Right atrium auricular region (tissue), 2 donors: ENCODE measurements at regions not wholly inside any gene's neighbourhood (a gene's known extent, or its start where the extent isn't known, plus 50 kb on each side); places are given as distances from the start of the nearest gene placed in this dataset.
"Not testable (repeated sequence)": the region's sequence is repeated elsewhere in the genome, so short reads cannot be mapped to it uniquely, and the experiment has no call there.

Source experiments
- DNase-seq: peaks from one replicate; pipeline ENCODE4 v3.0.0-alpha.2; 2019; ENCODE audit warnings: low spot score
- H3K27ac ChIP-seq, 2 donors: fragments of 200-600 bp; sonication (generic); 1 replicate in 1 of 2; 2 replicates in 1 of 2; pipeline ENCODE4 v1.5.1; 2016 to 2019
- H3K27me3 ChIP-seq, 2 donors: fragments of 200-600 bp; sonication (generic); one replicate each; pipeline versions ENCODE4 v1.5.1 to v1.6.0; 2017 to 2019
- H3K36me3 ChIP-seq: fragments of 200-600 bp; sonication (generic); one replicate; pipeline ENCODE4 v1.5.1; 2016
- H3K4me1 ChIP-seq, 2 donors: fragments of 200-600 bp; sonication (generic); one replicate each; pipeline versions ENCODE4 v1.5.1 to v1.6.0; 2017 to 2019
- H3K4me3 ChIP-seq, 2 donors: fragments of 200-600 bp; sonication (generic); 1 replicate in 1 of 2; 2 replicates in 1 of 2; pipeline ENCODE4 v1.5.1; 2017 to 2019; ENCODE audit warnings: mild to moderate bottlenecking in 1 of 2, moderate library complexity in 1 of 2
- H3K9me3 ChIP-seq, 2 donors: fragments of 200-600 bp; sonication (generic); one replicate each; pipeline ENCODE4 v1.5.1; 2019
- TF ChIP-seq, protein P1 (sequence below), 2 donors: fragments of 200-600 bp; sonication (generic); IDR thresholded peaks; one replicate each; pipeline ENCODE4 v1.5.1; 2019; ENCODE audit warnings: antibody characterized with exemption in 2 of 2

DNA sequence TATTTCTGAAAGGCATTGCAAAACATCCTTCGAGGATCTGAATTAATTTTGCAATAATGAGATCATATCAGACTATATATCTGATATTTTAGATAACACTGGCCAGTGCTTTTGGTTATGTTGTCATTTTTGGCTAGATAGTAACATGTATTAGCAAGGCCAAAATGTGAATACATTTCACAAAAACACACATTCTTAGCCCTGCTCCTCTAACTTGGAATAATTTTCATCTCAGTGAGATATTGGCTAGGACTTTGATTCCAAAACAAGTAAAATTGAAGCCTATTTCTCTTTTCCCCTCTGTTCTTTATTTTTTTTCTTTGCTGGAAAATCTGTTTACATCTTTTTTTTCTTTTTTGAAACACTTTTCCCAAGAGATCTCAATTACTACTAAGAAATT is 466.8 kb upstream of the CDH4 start:
- Histone ChIP-seq H3K27ac (no peak overlapping the region), H3K27me3 (no peaks in the 10 kb centered on the region), H3K4me3 (no peak overlapping the region), H3K36me3 (no peaks in the 10 kb centered on the region), H3K4me1 (no peaks in the 10 kb centered on the region), H3K9me3 (no peaks in the 10 kb centered on the region)
- TF ChIP-seq, protein P1, sequence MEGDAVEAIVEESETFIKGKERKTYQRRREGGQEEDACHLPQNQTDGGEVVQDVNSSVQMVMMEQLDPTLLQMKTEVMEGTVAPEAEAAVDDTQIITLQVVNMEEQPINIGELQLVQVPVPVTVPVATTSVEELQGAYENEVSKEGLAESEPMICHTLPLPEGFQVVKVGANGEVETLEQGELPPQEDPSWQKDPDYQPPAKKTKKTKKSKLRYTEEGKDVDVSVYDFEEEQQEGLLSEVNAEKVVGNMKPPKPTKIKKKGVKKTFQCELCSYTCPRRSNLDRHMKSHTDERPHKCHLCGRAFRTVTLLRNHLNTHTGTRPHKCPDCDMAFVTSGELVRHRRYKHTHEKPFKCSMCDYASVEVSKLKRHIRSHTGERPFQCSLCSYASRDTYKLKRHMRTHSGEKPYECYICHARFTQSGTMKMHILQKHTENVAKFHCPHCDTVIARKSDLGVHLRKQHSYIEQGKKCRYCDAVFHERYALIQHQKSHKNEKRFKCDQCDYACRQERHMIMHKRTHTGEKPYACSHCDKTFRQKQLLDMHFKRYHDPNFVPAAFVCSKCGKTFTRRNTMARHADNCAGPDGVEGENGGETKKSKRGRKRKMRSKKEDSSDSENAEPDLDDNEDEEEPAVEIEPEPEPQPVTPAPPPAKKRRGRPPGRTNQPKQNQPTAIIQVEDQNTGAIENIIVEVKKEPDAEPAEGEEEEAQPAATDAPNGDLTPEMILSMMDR (IDR thresholded peaks at IDR 0.05), result no peak
- DNase-seq, result no peak

DNA sequence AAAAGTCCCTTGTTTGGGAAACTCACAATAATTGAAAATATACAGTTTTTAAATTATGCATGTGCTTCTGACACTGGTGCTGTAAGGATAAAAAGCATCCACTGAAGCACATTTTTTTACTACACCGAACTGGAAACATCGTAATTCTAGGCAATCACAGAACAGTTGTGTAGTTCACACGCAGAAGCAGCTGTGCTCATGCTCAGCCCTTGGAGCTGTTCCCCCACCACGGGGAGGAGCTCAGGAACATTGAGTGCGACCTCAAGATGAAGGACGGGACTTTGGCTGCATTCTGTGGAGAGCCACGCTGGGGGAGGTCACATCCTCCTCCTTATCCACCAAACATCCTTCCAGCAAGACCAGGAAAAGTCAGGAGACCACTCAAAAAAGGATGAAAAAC is 466.3 kb upstream of the CDH4 start:
- Histone ChIP-seq H3K4me1 (no peaks in the 10 kb centered on the region), H3K36me3 (no peaks in the 10 kb centered on the region), H3K27ac (no peak overlapping the region), H3K4me3 (no peak overlapping the region), H3K9me3 (no peaks in the 10 kb centered on the region), H3K27me3 (no peaks in the 10 kb centered on the region)
- TF ChIP-seq, protein P1 (IDR thresholded peaks at IDR 0.05), result no peak
- DNase-seq, result no peak

DNA sequence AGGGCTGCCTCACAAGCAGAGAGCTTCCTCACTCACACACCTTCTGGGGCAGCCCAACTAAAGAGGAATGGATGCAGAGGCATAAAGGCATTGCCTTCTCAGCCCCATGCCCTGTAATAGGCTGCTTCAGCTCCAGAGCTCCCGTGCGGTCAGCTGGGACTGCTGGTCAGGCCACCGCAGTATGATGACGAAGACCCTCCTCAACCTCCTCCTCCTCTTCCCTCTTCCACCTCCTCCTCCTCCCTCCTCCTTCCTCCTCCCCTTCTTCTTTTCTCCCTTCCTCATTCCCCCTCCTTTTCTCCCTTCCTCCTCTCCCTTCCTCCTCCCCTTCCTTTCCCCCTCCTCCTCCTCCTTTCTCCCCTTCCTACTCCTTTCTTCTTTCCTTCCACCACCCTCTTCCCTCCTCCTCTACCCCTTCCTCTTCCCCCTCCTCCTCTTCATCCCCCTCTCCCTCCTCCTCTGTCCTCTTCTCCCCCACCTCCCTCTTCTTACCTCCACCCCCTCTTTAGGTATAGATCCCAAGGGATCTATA is 465.3 kb upstream of the CDH4 start:
- Histone ChIP-seq H3K27me3 (no peaks in the 10 kb centered on the region), H3K4me1 (no peaks in the 10 kb centered on the region), H3K9me3 (no peaks in the 10 kb centered on the region), H3K27ac (no peak overlapping the region), H3K4me3 (no peak overlapping the region), H3K36me3 (no peaks in the 10 kb centered on the region)
- TF ChIP-seq, protein P1 (IDR thresholded peaks at IDR 0.05), result no peak
- no peak for DNase-seq

DNA sequence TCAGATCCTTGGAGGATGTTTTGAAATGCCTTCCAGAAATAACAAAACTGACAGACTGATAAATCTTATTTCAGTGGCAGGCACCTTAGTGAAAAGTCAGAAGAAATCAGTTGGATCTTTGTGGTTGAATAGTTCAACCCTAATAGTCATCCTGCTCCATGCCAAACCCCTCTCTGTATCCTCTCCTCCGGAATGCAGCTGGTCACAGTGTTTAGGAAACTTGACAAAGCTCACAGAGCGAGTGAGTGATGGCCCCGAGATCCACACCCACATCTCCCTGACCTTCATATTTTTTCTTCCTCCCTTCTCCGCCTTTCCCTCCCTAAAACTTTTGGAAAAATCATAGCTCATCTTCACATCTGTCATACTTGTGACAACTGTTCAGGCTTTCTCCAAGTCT is 464.8 kb upstream of the CDH4 start:
- H3K4me1 ChIP-seq, result no peaks in the 10 kb centered on the region
- H3K4me3 ChIP-seq, result no peak overlapping the region
- TF ChIP-seq, protein P1 (IDR thresholded peaks at IDR 0.05), result no peak
- no peaks in the 10 kb centered on the region for H3K9me3 ChIP-seq
- H3K27ac ChIP-seq, result no peak overlapping the region
- H3K27me3 ChIP-seq, result no peaks in the 10 kb centered on the region
- no peak for DNase-seq
- H3K36me3 ChIP-seq, result no peaks in the 10 kb centered on the region

DNA sequence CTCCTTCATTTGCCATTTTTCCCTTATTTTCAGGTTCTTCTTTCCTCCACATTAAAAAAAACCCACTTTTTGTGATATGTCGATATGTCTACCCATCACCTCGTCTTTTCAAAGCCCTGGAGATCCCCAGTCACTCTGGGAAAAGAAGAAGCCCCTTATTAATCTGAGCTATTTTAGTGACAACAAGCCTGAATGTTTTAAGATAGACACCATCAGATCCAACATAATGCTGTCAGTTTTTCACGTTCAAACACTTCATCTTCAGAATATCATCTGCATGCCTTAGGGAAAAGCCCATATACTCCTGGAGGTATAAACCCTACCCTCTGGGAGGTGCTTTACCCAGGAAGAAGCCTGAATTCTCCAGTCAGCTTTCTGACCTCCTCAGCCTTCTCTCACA is 464.0 kb upstream of the CDH4 start:
- TF ChIP-seq, protein P1 (IDR thresholded peaks at IDR 0.05), result no peak
- no peak for DNase-seq
- Histone ChIP-seq H3K9me3 (no peaks in the 10 kb centered on the region), H3K27me3 (no peaks in the 10 kb centered on the region), H3K4me1 (no peaks in the 10 kb centered on the region), H3K4me3 (no peak overlapping the region), H3K27ac (no peak overlapping the region), H3K36me3 (no peaks in the 10 kb centered on the region)

DNA sequence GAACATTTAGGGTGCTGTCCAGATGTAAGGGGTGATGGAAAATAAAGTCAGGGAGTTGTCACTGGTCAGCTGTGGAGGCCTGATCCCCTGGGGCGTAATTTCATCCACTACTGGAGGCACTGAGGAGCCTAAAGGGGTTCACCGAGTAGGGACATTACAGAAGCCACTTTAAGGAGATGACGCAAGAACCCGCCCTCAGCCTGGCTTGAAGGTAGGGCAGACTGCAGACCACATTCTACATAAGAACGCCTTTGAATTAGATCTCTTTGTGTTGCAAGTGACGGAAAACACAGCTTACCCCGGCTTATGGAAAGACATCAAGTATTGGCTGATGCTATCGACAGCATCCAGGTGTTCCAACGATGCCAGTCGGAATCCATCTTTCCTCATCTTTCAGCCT is 462.7 kb upstream of the CDH4 start:
- H3K9me3 ChIP-seq, result no peaks in the 10 kb centered on the region
- H3K36me3 ChIP-seq, result no peaks in the 10 kb centered on the region
- no peak for DNase-seq
- H3K27me3 ChIP-seq, result no peaks in the 10 kb centered on the region
- H3K4me3 ChIP-seq, result no peak overlapping the region
- H3K4me1 ChIP-seq, result no peaks in the 10 kb centered on the region
- H3K27ac ChIP-seq, result no peak overlapping the region
- TF ChIP-seq, protein P1 (IDR thresholded peaks at IDR 0.05), result no peak

DNA sequence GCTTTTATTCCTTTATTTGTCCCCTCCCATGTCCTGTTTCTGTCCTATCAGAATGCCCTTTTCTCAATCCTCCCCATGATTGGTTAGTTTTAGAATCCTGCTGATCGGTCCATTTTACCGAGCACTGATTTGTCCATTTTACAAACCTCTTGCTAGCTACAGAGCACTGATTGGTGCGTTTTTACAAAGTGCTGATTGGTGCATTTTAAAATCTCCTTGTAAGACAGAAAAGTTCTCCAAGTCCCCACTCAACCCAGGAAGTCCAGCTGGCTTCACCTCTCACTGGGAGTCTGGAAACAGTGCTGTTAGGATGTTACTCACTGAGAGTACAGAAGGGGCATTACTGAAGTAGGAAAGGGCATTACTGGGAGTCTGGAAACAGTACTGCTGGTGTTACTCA is 461.7 kb upstream of the CDH4 start:
- H3K4me3 ChIP-seq, H3K36me3 ChIP-seq, H3K27me3 ChIP-seq, H3K9me3 ChIP-seq, H3K27ac ChIP-seq, H3K4me1 ChIP-seq, DNase-seq: not testable (repeated sequence)
